Panc1 (cell line): ENCODE measurements at regions not wholly inside any gene's neighbourhood (a gene's known extent, or its start where the extent isn't known, plus 50 kb on each side); places are given as distances from the start of the nearest gene placed in this dataset.

Experiments used
- ATAC-seq: fragments of 200-7000 bp; cut with Tn5 transposase; 2 replicates; pipeline ENCODE4 v1.9.1; 2020; ENCODE audit warnings: mild to moderate bottlenecking, moderate library complexity
- BruUV-seq: library from RNA; stranded (reverse); fragments of 400-500 nt; replicated peaks from 2 replicates; lab custom pipeline; 2021; lab: Mats Ljungman, UMichigan
- CTCF ChIA-PET: fragments of 300-600 bp; sonication (Branson Sonifier 250); formaldehyde crosslinking; loops from one replicate; lab custom pipeline; 2022; ENCODE audit warnings: antibody characterized with exemption; lab: Charles Lee
- POLR2A ChIA-PET: fragments of 300-600 bp; sonication (Branson Sonifier 250); formaldehyde crosslinking; loops from one replicate; lab custom pipeline; 2022; ENCODE audit warnings: antibody characterized with exemption; lab: Charles Lee
- DNase-seq: peaks from one replicate; pipeline ENCODE4 v3.0.0-alpha.2; 2010; ENCODE audit warnings: low read depth, low spot score
- H3K27ac ChIP-seq: 2 replicates; pipeline ENCODE4 v1.5.1; 2011; ENCODE audit warnings: mild to moderate bottlenecking, low read length, inconsistent platforms
- H3K27me3 ChIP-seq: fragments of 200-500 bp; sonication (Bioruptor generic); 2 replicates; pipeline ENCODE4 v1.6.0; 2014; ENCODE audit warnings: low read length, inconsistent platforms; ENCODE audit not compliant: control insufficient read depth, insufficient read depth
- H3K36me3 ChIP-seq: fragments of 200-500 bp; sonication (Bioruptor generic); 2 replicates; pipeline ENCODE4 v1.5.1; 2014; ENCODE audit warnings: inconsistent platforms, mild to moderate bottlenecking, low read length, moderate library complexity; ENCODE audit not compliant: control insufficient read depth, insufficient read depth
- H3K4me1 ChIP-seq: 2 replicates; pipeline ENCODE4 v1.5.1; 2011; ENCODE audit warnings: inconsistent platforms, mild to moderate bottlenecking, low read length, moderate library complexity; ENCODE audit not compliant: control insufficient read depth, insufficient read depth
- H3K4me3 ChIP-seq, 2 experiments: 2 replicates each; pipeline ENCODE4 v1.5.1; 2011 to 2012; ENCODE audit warnings: low read depth in 2 of 2, low read length in 2 of 2, mild to moderate bottlenecking in 2 of 2, inconsistent platforms in 1 of 2, moderate library complexity in 1 of 2
- H3K9me3 ChIP-seq: fragments of 200-500 bp; sonication (Bioruptor generic); 2 replicates; pipeline ENCODE4 v1.5.1; 2014; ENCODE audit warnings: low read depth, mild to moderate bottlenecking, inconsistent platforms, low read length, moderate library complexity; ENCODE audit not compliant: control insufficient read depth, insufficient read depth
- CTCF ChIP-seq: fragments of 450-650 bp; IDR thresholded peaks from 2 replicates; pipeline ENCODE4 v1.5.1; 2017; ENCODE audit warnings: mild to moderate bottlenecking
- POLR2AphosphoS5 ChIP-seq: IDR thresholded peaks from 2 replicates; pipeline ENCODE4 v1.6.1; 2012; ENCODE audit warnings: mild to moderate bottlenecking, low read depth, low read length, moderate library complexity
- REST ChIP-seq, 2 experiments: IDR thresholded peaks; 2 replicates each; pipeline ENCODE4 v1.6.1; 2011 to 2012; ENCODE audit warnings: low read depth in 2 of 2, control low read depth in 1 of 2, low read length in 1 of 2, mild to moderate bottlenecking in 1 of 2, moderate library complexity in 1 of 2; ENCODE audit not compliant: insufficient read depth in 1 of 2
- SIN3A ChIP-seq: IDR thresholded peaks from 2 replicates; pipeline ENCODE4 v1.6.1; 2012; ENCODE audit warnings: low read depth, mild to moderate bottlenecking, low read length, moderate library complexity, borderline replicate concordance; ENCODE audit not compliant: insufficient read depth
- TCF7L2 ChIP-seq: IDR thresholded peaks from 2 replicates; pipeline ENCODE4 v1.6.1; 2011; ENCODE audit warnings: mild to moderate bottlenecking, low read depth, low read length, inconsistent platforms
- in situ Hi-C: cut with HindIII; loops from 2 replicates; pipeline ENCODE4 v1.10.0; 2016; ENCODE audit warnings: low sequenced_read_pairs, low pct_unique_long_range_greater_than_20kb
- intact Hi-C: fragments of 100-400 bp; cut with micrococcal nuclease; formaldehyde crosslinking; loops from one replicate; pipeline ENCODE4 v1.10.0; 2022; ENCODE audit not compliant: unreplicated experiment

- no TSS peak for BruUV-seq
- H3K27me3 ChIP-seq, result no peaks in the 10 kb centered on the region
- H3K4me3 ChIP-seq, result no peak overlapping the region
- H3K4me1 ChIP-seq, result no peaks in the 10 kb centered on the region
- H3K27ac ChIP-seq, result no peak overlapping the region
- TF ChIP-seq CTCF (no peak), TCF7L2 (no peak), REST (IDR thresholded peaks at IDR 0.05; ENCODE audit: insufficient read depth in 1 of 2, low read depth in 2 of 2, low read length in 1 of 2) (no peak), POLR2AphosphoS5 (no peak)
- in situ Hi-C loops (no loop called here), intact Hi-C loops (no loop called here)
- DNase-seq, result no peak
- POLR2A ChIA-PET, result no interaction called here
- H3K36me3 ChIP-seq, result no peaks in the 10 kb centered on the region
- ATAC-seq, result no peak
- CTCF ChIA-PET, result no interaction called here
- H3K9me3 ChIP-seq, result no peaks in the 10 kb centered on the region
These were observed 201.9 kb downstream of the ZNF608 start for GRCh38 chr5:124544366-124545055.

GRCh38 chr5:124538931-124539330 is 207.5 kb downstream of the ZNF608 start:
- intact Hi-C loops, result no loop called here
- DNase-seq (no peak), ATAC-seq (no peak)
- H3K9me3 ChIP-seq, result no peaks in the 10 kb centered on the region
- H3K36me3 ChIP-seq, result no peaks in the 10 kb centered on the region
- no peaks in the 10 kb centered on the region for H3K27me3 ChIP-seq
- ChIA-PET CTCF (no interaction called here), POLR2A (no interaction called here)
- H3K4me1 ChIP-seq, result no peaks in the 10 kb centered on the region
- in situ Hi-C loops, result no loop called here
- no peak overlapping the region for H3K4me3 ChIP-seq
- no peak overlapping the region for H3K27ac ChIP-seq
- TF ChIP-seq CTCF (no peak), POLR2AphosphoS5 (no peak), TCF7L2 (no peak), SIN3A (no peak), REST (IDR thresholded peaks at IDR 0.05; ENCODE audit: insufficient read depth in 1 of 2, low read depth in 2 of 2, low read length in 1 of 2) (no peak)
- no TSS peak for BruUV-seq
